NCI-H446 (cell line): ENCODE measurements at regions not wholly inside any gene's neighbourhood (a gene's known extent, or its start where the extent isn't known, plus 50 kb on each side); places are given as distances from the start of the nearest gene placed in this dataset.
A peak's percentile ranks its signal among the peaks of the same experiment; 100 is the strongest.

Experiments
- DNase-seq, 2 experiments: peaks; one replicate each; lab custom pipeline; 2025; lab: John Stamatoyannopoulos, UW

DNA sequence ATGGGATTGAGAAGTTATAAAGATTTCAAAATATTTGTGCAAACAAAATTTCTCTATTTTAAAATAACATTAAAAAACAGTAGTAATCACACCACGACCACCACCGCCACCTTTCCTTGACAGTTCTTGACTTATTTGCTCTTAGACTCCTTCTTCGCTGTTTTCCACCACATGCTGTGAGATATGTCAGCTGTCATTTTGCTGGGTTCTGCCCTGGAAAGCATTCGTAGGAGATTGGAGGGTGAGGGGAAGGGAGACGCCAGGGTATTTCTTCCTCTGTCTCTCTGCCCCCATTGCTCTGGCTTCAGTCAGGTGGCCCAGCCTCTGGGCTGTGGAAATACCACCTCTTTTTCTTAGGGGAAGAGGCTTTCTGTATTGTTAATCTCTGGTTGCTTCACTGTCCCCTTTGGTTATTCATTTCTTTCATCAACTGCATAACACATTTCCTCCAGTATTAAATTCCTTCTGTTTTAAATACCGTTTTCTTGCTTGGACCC is 186.2 kb downstream of the NEDD1 start:
- DNase-seq: no peak

GRCh38 chr12:97097734-97098133 is 190.7 kb downstream of the NEDD1 start:
- DNase-seq: no peak

DNA sequence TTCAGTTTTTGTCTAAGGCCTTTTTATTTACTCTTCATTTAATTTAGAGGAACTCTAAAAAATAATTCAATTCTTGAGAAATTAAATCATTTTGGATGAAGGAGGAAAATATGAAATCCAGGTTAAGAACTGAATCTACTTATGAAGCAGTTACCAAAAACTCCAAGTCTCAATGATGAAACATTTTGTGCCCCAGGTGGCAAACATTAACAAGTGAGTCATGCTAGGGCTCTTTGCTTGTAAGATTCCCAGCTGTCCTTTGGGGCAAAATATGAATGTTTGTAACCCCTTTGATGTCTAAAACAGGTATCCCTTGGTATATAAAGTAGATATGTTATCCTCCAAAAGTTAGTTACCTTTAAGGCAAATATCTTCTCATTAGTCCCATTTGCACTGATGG is 202.4 kb downstream of the NEDD1 start:
- DNase-seq: peak in 1 of 2 experiments; percentile 2

DNA sequence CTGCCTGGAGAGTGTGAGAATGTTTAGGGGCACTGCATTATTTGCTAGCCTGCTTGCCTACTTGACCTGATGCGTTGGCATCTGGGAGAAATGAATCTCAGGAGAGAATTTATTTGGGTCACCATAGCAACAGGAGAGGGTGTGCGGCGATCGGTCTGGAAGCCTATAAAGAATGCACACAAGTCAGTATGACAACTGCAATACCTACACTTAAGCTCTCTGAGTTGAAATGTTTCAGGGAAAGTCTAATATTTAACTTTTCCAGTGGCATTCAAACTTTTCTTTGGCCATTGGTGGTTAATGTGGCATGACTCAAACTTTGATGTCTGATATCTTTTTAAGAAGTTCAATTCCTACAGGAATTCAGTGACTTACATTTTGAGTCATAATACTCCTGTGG is 205.1 kb downstream of the NEDD1 start:
- no peak for DNase-seq

- no peak for DNase-seq
These were observed 211.8 kb downstream of the NEDD1 start for GRCh38 chr12:97118796-97119375.

- no peak for DNase-seq
These were observed 220.0 kb downstream of the NEDD1 start for GRCh38 chr12:97127061-97127460.

GRCh38 chr12:97131220-97131981 is 224.3 kb downstream of the NEDD1 start:
- no peak for DNase-seq

GRCh38 chr12:97132270-97132669 is 225.2 kb downstream of the NEDD1 start:
- DNase-seq: no peak

- no peak for DNase-seq
These were observed 227.4 kb downstream of the NEDD1 start for GRCh38 chr12:97134495-97134894.

DNA sequence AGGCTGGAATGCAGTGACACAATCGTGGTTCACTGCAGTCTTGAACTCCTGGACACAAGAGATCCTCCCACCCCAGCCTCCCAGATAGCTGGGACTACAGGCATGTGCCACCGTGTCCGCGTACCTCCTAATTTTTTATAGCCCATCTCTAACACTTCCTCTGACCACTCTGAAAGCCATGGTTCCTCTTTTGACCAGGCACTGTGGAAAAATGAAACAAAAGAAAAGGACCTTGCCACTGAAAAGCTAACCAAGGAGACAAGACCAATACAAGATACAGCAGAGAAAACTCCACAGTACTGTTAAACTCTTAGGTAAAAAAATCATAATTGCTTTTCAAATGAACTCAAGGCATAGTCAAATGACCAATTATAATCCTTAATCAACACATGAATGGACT is 233.3 kb downstream of the NEDD1 start:
- DNase-seq: no peak

DNA sequence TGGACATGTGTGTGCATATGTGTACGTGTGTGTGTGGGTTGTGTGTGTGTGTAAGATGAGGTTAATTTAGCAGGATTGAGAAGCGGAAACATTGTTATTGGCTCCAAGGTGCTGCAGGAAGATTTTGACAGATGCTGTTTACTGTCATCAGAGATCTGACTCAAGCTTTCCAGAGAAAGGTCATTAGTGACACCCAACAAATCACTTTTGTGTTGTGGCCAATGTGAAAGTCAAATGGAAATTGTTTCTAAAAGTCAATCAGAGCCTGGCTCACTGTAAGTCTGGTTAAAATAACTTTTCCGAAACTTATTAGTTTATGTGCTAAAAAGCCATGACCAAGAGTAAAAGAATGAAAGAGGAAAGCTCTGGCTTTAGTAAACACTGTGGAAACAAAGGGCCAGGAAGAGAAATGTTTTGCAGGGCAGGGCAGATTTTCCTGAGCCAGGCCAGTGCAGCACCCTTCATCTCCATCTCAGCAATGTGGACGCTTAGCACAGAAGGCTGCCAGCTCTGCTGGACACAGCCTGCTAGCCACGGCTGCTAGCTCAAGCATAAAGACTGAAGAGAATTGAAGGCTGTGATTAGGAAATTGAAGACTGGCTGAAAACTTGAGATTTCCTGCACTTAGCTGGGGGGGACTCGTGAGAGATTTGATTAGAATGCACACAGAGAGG is 235.8 kb downstream of the NEDD1 start:
- peak; percentile 61 to 62 for DNase-seq

- DNase-seq: peak; percentile 18 to 30
These were observed 242.0 kb downstream of the NEDD1 start for GRCh38 chr12:97148941-97149559.

GRCh38 chr12:97151481-97151880 is 244.4 kb downstream of the NEDD1 start:
- DNase-seq: no peak

GRCh38 chr12:97159377-97159776 is 252.3 kb downstream of the NEDD1 start:
- DNase-seq: no peak

GRCh38 chr12:97160277-97160676 is 253.2 kb downstream of the NEDD1 start:
- no peak for DNase-seq

- no peak for DNase-seq
These were observed 255.1 kb downstream of the NEDD1 start for GRCh38 chr12:97162173-97162572.

DNA sequence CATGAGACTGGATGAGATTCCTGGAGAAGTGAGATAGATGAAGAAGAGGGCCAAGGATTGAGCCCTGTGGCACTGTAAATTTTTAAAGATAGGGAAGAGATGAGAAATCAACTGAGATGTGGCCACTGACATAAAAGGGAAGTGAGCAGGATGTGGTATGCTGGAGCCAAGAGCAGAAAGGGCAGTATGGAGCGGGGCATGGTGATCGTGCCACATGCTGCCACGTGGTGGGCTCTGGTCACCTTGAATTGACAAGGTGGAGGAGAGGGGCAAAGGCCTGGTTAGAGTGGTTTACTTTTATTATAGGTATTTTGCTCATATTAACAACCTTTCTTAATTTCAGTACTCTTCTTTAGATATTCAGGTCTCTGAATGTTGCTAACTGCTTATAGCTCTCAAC is 257.9 kb downstream of the NEDD1 start:
- no peak for DNase-seq

- peak; percentile 59 to 75 for DNase-seq
These were observed 260.5 kb downstream of the NEDD1 start for GRCh38 chr12:97167598-97167997.

GRCh38 chr12:97168804-97169203 is 261.7 kb downstream of the NEDD1 start:
- peak in 1 of 2 experiments; percentile 65 for DNase-seq

- peak; percentile 84 for DNase-seq
These were observed 263.0 kb downstream of the NEDD1 start for GRCh38 chr12:97169889-97170567.

DNA sequence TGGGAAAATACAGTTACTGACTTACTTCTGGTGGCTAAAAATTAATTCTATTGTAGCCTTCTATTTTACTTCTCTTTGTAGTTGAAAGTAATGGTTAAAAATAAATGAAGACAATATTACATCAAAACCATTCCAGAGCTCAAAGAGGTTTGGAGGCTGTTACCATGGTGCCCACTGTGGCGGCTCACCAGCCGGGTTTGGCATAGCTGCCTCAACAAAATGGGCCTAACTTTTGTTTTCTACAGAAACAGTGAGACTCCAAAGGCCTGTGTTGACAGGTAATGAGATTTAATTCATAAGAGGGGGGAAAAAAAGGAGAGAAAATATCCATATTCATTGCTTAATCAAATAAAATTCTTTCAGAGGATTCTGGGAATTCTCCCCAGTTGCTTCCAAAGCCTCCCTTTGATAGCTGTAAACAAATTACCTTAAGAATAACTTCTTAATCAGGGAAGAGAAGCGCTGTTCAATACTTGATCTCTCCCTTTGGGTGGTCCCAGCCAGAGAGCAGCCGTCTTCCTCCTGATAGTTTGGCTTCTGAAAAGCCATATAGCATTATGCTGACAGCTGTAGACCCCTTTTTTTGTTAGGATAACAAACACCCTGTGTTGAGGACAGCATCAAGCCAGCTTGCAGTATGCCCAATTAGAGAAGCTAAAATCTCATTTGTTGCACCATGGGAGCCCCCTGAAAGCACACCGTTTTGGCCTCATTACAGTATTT is 266.8 kb downstream of the NEDD1 start:
- DNase-seq: no peak
